H1 (cell line): ENCODE measurements at regions not wholly inside any gene's neighbourhood (a gene's known extent, or its start where the extent isn't known, plus 50 kb on each side); places are given as distances from the start of the nearest gene placed in this dataset.

Experiments used
- GABPA ChIP-seq: IDR thresholded peaks from 2 replicates; pipeline ENCODE4 v1.6.1; 2011; ENCODE audit warnings: mild to moderate bottlenecking, low read length, moderate library complexity, borderline replicate concordance; ENCODE audit not compliant: insufficient read depth
- MAFK ChIP-seq: IDR thresholded peaks from 2 replicates; pipeline ENCODE4 v1.6.1; 2012; ENCODE audit warnings: low read depth, mild to moderate bottlenecking, improper control_type of control experiment, low read length
- PHF8 ChIP-seq: fragments of 200-600 bp; sonication (generic); conservative IDR thresholded peaks from 2 replicates; pipeline ENCODE4 v1.7.1; 2012; ENCODE audit warnings: low read depth, mild to moderate bottlenecking, inconsistent platforms, low read length, moderate library complexity
- RBBP5 ChIP-seq: IDR thresholded peaks from 2 replicates; pipeline ENCODE4 v1.7.1; 2012; ENCODE audit warnings: low read depth, mild to moderate bottlenecking, inconsistent platforms, low read length, moderate library complexity, borderline replicate concordance
- SIN3A ChIP-seq, 2 experiments: IDR thresholded peaks in 1 of 2; conservative IDR thresholded peaks in 1 of 2; 2 replicates each; pipeline ENCODE4 v1.6.1; 2011 to 2012; ENCODE audit warnings: low read length in 2 of 2, improper control_type of control experiment in 1 of 2, low read depth in 1 of 2, mild to moderate bottlenecking in 1 of 2
- SIRT6 ChIP-seq: IDR thresholded peaks from one replicate; pipeline ENCODE4 v1.7.1; 2012; ENCODE audit warnings: low read length, inconsistent platforms
- SP4 ChIP-seq: IDR thresholded peaks from 2 replicates; pipeline ENCODE4 v1.6.1; 2012; ENCODE audit warnings: low read length, inconsistent platforms
- YY1 ChIP-seq: IDR thresholded peaks from 2 replicates; pipeline ENCODE4 v1.6.1; 2011; ENCODE audit warnings: low read depth, mild to moderate bottlenecking, low read length

- TF ChIP-seq SP4, result no peak
- no peak for TF ChIP-seq MAFK
- TF ChIP-seq RBBP5, result no peak
- TF ChIP-seq SIN3A (conservative IDR thresholded peaks at IDR 0.05 in 1 of 2, IDR thresholded peaks at IDR 0.05 in 1 of 2; ENCODE audit: low read depth in 1 of 2, low read length in 2 of 2), result no peak
- no peak for TF ChIP-seq PHF8
- TF ChIP-seq YY1, result no peak
- no peak for TF ChIP-seq GABPA
- no peak for TF ChIP-seq SIRT6
Measured at GRCh38 chr1:53408013-53408754, 51.0 kb upstream of the DMRTB1 start (continued).
